H1 (cell line): ENCODE measurements at regions not wholly inside any gene's neighbourhood (a gene's known extent, or its start where the extent isn't known, plus 50 kb on each side); places are given as distances from the start of the nearest gene placed in this dataset.

ENCODE experiments used
- CHD7 ChIP-seq: fragments of 300-600 bp; sonication (generic); IDR thresholded peaks from 2 replicates; pipeline ENCODE4 v1.7.1; 2012; ENCODE audit warnings: low read length, moderate library complexity, mild to moderate bottlenecking, inconsistent platforms; ENCODE audit not compliant: insufficient replicate concordance
- EZH2 ChIP-seq: fragments of 200-600 bp; sonication (generic); IDR thresholded peaks from 2 replicates; pipeline ENCODE4 v1.7.1; 2012; ENCODE audit warnings: low read depth, mild to moderate bottlenecking, moderate library complexity, low read length, inconsistent platforms; ENCODE audit not compliant: severe bottlenecking
- SIN3A ChIP-seq, 2 experiments: IDR thresholded peaks in 1 of 2; conservative IDR thresholded peaks in 1 of 2; 2 replicates each; pipeline ENCODE4 v1.6.1; 2011 to 2012; ENCODE audit warnings: low read length in 2 of 2, improper control_type of control experiment in 1 of 2, low read depth in 1 of 2, mild to moderate bottlenecking in 1 of 2

DNA sequence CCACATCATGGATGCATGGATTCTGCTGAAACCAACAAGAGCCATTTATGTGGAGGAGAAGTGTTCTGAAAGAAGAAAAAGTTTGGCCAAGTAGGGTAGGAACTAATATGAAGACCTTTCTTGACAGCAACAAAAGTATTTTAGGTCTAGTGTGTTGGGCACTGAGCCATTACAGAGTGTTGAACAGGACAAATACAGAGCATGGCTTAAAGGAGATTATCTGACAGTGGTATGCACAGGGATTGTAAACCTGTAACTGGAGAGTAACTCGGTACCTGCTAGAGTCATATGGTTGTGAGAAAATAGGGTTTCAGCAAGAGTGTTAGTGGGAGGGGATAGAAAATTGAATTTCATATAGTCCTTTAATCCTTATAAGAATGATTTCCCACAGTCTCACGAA, 513.2 kb upstream of the WWC1 start (continued):
- TF ChIP-seq CHD7 (no peak), EZH2 (no peak), SIN3A (conservative IDR thresholded peaks at IDR 0.05 in 1 of 2, IDR thresholded peaks at IDR 0.05 in 1 of 2; ENCODE audit: low read depth in 1 of 2, low read length in 2 of 2) (no peak)
